ENCODE measurements at regions not wholly inside any gene's neighbourhood (a gene's known extent, or its start where the extent isn't known, plus 50 kb on each side); places are given as distances from the start of the nearest gene placed in this dataset.

- Histone ChIP-seq H3K9ac (ENCODE audit: insufficient read depth in 1 of 2, low read depth in 2 of 2, low read length in 2 of 2) (no peak overlapping the region), H3K4me1 (replicated peaks in 1 of 2; ENCODE audit: control insufficient read depth in 2 of 2, insufficient read depth in 2 of 2, low read length in 2 of 2) (no peaks in the 10 kb centered on the region), H3K27ac (ENCODE audit: extremely low read depth, low read depth, low read length) (no peak overlapping the region), H3K9me1 (ENCODE audit: control insufficient read depth, insufficient read depth, low read length) (no peaks in the 10 kb centered on the region), H4K20me1 (replicated peaks; ENCODE audit: control insufficient read depth, insufficient read depth, low read length) (no peaks in the 10 kb centered on the region), H2AFZ (ENCODE audit: low read depth, low read length) (no peak overlapping the region), H3K36me3 (ENCODE audit: control insufficient read depth, insufficient read depth, low read length) (no peaks in the 10 kb centered on the region), H3K79me2 (ENCODE audit: control insufficient read depth, insufficient read depth, low read length) (no peaks in the 10 kb centered on the region), H3K27me3 (ENCODE audit: control insufficient read depth in 2 of 2, insufficient read depth in 2 of 2, low read length in 2 of 2) (no peaks in the 10 kb centered on the region), H3K4me3 (no peak overlapping the region), H3K9me3 (replicated peaks; ENCODE audit: control insufficient read depth, insufficient read depth, low read depth, low read length) (no peaks in the 10 kb centered on the region), H3K4me2 (ENCODE audit: insufficient read depth, low read length) (no peak overlapping the region)
- FAIRE-seq: no peak
- intact Hi-C loops (cut with micrococcal nuclease): loop anchor here (5.0 kb wide), 3 partner anchors 135 to 795 kb away; no protein-coding TSS in a partner anchor
- TF ChIP-seq, protein P1, sequence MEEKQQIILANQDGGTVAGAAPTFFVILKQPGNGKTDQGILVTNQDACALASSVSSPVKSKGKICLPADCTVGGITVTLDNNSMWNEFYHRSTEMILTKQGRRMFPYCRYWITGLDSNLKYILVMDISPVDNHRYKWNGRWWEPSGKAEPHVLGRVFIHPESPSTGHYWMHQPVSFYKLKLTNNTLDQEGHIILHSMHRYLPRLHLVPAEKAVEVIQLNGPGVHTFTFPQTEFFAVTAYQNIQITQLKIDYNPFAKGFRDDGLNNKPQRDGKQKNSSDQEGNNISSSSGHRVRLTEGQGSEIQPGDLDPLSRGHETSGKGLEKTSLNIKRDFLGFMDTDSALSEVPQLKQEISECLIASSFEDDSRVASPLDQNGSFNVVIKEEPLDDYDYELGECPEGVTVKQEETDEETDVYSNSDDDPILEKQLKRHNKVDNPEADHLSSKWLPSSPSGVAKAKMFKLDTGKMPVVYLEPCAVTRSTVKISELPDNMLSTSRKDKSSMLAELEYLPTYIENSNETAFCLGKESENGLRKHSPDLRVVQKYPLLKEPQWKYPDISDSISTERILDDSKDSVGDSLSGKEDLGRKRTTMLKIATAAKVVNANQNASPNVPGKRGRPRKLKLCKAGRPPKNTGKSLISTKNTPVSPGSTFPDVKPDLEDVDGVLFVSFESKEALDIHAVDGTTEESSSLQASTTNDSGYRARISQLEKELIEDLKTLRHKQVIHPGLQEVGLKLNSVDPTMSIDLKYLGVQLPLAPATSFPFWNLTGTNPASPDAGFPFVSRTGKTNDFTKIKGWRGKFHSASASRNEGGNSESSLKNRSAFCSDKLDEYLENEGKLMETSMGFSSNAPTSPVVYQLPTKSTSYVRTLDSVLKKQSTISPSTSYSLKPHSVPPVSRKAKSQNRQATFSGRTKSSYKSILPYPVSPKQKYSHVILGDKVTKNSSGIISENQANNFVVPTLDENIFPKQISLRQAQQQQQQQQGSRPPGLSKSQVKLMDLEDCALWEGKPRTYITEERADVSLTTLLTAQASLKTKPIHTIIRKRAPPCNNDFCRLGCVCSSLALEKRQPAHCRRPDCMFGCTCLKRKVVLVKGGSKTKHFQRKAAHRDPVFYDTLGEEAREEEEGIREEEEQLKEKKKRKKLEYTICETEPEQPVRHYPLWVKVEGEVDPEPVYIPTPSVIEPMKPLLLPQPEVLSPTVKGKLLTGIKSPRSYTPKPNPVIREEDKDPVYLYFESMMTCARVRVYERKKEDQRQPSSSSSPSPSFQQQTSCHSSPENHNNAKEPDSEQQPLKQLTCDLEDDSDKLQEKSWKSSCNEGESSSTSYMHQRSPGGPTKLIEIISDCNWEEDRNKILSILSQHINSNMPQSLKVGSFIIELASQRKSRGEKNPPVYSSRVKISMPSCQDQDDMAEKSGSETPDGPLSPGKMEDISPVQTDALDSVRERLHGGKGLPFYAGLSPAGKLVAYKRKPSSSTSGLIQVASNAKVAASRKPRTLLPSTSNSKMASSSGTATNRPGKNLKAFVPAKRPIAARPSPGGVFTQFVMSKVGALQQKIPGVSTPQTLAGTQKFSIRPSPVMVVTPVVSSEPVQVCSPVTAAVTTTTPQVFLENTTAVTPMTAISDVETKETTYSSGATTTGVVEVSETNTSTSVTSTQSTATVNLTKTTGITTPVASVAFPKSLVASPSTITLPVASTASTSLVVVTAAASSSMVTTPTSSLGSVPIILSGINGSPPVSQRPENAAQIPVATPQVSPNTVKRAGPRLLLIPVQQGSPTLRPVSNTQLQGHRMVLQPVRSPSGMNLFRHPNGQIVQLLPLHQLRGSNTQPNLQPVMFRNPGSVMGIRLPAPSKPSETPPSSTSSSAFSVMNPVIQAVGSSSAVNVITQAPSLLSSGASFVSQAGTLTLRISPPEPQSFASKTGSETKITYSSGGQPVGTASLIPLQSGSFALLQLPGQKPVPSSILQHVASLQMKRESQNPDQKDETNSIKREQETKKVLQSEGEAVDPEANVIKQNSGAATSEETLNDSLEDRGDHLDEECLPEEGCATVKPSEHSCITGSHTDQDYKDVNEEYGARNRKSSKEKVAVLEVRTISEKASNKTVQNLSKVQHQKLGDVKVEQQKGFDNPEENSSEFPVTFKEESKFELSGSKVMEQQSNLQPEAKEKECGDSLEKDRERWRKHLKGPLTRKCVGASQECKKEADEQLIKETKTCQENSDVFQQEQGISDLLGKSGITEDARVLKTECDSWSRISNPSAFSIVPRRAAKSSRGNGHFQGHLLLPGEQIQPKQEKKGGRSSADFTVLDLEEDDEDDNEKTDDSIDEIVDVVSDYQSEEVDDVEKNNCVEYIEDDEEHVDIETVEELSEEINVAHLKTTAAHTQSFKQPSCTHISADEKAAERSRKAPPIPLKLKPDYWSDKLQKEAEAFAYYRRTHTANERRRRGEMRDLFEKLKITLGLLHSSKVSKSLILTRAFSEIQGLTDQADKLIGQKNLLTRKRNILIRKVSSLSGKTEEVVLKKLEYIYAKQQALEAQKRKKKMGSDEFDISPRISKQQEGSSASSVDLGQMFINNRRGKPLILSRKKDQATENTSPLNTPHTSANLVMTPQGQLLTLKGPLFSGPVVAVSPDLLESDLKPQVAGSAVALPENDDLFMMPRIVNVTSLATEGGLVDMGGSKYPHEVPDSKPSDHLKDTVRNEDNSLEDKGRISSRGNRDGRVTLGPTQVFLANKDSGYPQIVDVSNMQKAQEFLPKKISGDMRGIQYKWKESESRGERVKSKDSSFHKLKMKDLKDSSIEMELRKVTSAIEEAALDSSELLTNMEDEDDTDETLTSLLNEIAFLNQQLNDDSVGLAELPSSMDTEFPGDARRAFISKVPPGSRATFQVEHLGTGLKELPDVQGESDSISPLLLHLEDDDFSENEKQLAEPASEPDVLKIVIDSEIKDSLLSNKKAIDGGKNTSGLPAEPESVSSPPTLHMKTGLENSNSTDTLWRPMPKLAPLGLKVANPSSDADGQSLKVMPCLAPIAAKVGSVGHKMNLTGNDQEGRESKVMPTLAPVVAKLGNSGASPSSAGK (IDR thresholded peaks at IDR 0.05): no peak
- TF ChIP-seq, protein P2, sequence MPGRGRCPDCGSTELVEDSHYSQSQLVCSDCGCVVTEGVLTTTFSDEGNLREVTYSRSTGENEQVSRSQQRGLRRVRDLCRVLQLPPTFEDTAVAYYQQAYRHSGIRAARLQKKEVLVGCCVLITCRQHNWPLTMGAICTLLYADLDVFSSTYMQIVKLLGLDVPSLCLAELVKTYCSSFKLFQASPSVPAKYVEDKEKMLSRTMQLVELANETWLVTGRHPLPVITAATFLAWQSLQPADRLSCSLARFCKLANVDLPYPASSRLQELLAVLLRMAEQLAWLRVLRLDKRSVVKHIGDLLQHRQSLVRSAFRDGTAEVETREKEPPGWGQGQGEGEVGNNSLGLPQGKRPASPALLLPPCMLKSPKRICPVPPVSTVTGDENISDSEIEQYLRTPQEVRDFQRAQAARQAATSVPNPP (IDR thresholded peaks at IDR 0.05; ENCODE audit: borderline replicate concordance, insufficient read depth, insufficient read length): no peak
- no peak for TF ChIP-seq MAFF (IDR thresholded peaks at IDR 0.05; ENCODE audit: low read length)
- no peak for TF ChIP-seq CCNT2 (IDR thresholded peaks at IDR 0.05; ENCODE audit: borderline replicate concordance, extremely low read depth, insufficient read length, low read depth, low read length)
- TF ChIP-seq USF2 (CRISPR knock-in tag; IDR thresholded peaks at IDR 0.05): peak; percentile 19; the same call in 1 of the 2 replicates
- DNase-seq (ENCODE audit: extremely low read depth in 1 of 4, low spot score in 3 of 4): no peak
- in situ Hi-C loops (cut with MboI): loop anchor here (10.0 to 25.0 kb wide), 2 partner anchors 220 to 608 kb away; no protein-coding TSS in a partner anchor
- POLR2A ChIA-PET: no interaction called here
- CTCF ChIA-PET (ENCODE audit: low intra/inter-chr PET ratio): interaction anchor here (2.7 kb wide), 1 partner anchor 232 kb away, joined by 13 read pairs; no protein-coding TSS in a partner anchor
- no TSS peak for BruUV-seq (replicated peaks)
- whole genome bisulfite sequencing (ENCODE audit: insufficient coverage, low coverage, missing lambda C conversion rate): 0% methylated on average over 3 of the region's 3 CpGs
- no peak for ATAC-seq
Observed at GRCh38 chr6:99867026-99867425, 127.0 kb downstream of the MCHR2 start.

Measured in K562 (cell line).